OCI-LY1 (cell line): ENCODE measurements at regions not wholly inside any gene's neighbourhood (a gene's known extent, or its start where the extent isn't known, plus 50 kb on each side); places are given as distances from the start of the nearest gene placed in this dataset.

ENCODE experiments used
- EZH2 ChIP-seq: fragments of 200-600 bp; sonication (generic), shearing (Covaris generic); IDR thresholded peaks from 2 replicates; pipeline ENCODE4 v1.8.0; 2017; ENCODE audit warnings: borderline replicate concordance, mixed run types, mild to moderate bottlenecking, antibody characterized with exemption, low read length, moderate library complexity, mixed read lengths
- TF ChIP-seq, protein P1 (sequence below): fragments of 200-600 bp; sonication (generic), shearing (Covaris generic); IDR thresholded peaks from 2 replicates; pipeline ENCODE4 v1.5.1; 2017; ENCODE audit warnings: mild to moderate bottlenecking, antibody characterized with exemption, low read length, moderate library complexity, mixed read lengths

DNA sequence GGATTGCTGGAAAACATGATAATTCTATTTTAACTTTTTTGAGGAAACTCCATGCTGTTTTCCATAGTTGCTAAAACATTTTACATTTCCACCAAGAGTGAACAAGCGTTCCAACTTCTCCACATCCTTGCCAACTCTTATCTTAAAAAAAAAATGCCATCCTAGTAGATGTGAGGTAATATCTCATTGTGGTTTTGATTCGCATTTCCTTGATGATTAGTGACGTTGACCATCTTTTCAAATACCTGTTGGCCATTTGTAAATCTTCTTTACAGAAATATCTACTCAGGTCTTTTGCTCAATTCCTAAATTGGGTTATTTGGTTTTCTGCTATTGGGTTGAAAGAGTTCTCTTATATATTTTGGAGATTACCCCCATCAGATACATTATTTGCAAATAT is 77.4 kb upstream of the CLDN14 start:
- TF ChIP-seq, protein P1, sequence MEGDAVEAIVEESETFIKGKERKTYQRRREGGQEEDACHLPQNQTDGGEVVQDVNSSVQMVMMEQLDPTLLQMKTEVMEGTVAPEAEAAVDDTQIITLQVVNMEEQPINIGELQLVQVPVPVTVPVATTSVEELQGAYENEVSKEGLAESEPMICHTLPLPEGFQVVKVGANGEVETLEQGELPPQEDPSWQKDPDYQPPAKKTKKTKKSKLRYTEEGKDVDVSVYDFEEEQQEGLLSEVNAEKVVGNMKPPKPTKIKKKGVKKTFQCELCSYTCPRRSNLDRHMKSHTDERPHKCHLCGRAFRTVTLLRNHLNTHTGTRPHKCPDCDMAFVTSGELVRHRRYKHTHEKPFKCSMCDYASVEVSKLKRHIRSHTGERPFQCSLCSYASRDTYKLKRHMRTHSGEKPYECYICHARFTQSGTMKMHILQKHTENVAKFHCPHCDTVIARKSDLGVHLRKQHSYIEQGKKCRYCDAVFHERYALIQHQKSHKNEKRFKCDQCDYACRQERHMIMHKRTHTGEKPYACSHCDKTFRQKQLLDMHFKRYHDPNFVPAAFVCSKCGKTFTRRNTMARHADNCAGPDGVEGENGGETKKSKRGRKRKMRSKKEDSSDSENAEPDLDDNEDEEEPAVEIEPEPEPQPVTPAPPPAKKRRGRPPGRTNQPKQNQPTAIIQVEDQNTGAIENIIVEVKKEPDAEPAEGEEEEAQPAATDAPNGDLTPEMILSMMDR = no peak
- no peak for TF ChIP-seq EZH2
